ENCODE measurements at regions not wholly inside any gene's neighbourhood (a gene's known extent, or its start where the extent isn't known, plus 50 kb on each side); places are given as distances from the start of the nearest gene placed in this dataset.

DNA sequence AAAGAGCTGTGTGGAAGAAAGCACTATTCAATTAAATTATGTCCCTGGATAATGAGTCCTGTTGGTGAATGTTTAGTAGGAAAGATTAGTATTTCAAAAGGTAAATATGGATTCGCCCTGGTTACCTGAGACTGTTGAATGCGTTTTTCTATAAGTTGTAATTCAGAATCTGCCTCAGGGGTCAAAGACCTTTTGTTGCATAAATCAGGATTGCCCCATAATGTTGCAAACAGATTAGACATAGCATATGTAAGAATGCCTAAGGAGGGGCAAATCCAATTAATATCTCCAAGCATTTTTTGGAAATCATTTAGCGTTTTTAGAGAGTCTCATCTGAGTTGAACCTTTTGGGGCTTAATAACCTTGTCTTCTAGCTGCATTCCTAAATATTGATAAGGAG lies 70.1 kb upstream of the ARL4D start (continued):
- TF ChIP-seq CTCF (IDR thresholded peaks at IDR 0.05; ENCODE audit: control extremely low read depth in 1 of 3, insufficient read depth in 1 of 3, low read depth in 1 of 3, low read length in 3 of 3) (no peak), SP2 (IDR thresholded peaks at IDR 0.05; ENCODE audit: low read length) (no peak), TAF7 (optimal IDR thresholded peaks at IDR 0.05; ENCODE audit: borderline replicate concordance, low read depth, low read length) (no peak), POLR2A (IDR thresholded peaks at IDR 0.05; ENCODE audit: control extremely low read depth in 1 of 2, low read depth in 2 of 2, low read length in 2 of 2) (no peak)

All from H1 (cell line).